ENCODE measurements at regions not wholly inside any gene's neighbourhood (a gene's known extent, or its start where the extent isn't known, plus 50 kb on each side); places are given as distances from the start of the nearest gene placed in this dataset.

- DNase-seq (ENCODE audit: low spot score): no peak
These were observed 67.6 kb upstream of the AMPD3 start for GRCh38 chr11:10387206-10388083.

GRCh38 chr11:10388101-10388500 lies 67.0 kb upstream of the AMPD3 start:
- DNase-seq (ENCODE audit: low spot score): no peak

GRCh38 chr11:10388574-10388973 lies 66.5 kb upstream of the AMPD3 start:
- DNase-seq (ENCODE audit: low spot score): no peak

- DNase-seq (ENCODE audit: low spot score): no peak
These were observed 64.7 kb upstream of the AMPD3 start for GRCh38 chr11:10390375-10390774.

- no peak for DNase-seq (ENCODE audit: low spot score)
These were observed 62.7 kb upstream of the AMPD3 start for GRCh38 chr11:10392095-10393079.

- DNase-seq (ENCODE audit: low spot score): no peak
These were observed 60.6 kb upstream of the AMPD3 start for GRCh38 chr11:10394229-10395101.

- no peak for DNase-seq (ENCODE audit: low spot score)
These were observed 59.7 kb upstream of the AMPD3 start for GRCh38 chr11:10395166-10395897.

GRCh38 chr11:10396771-10397170 lies 58.3 kb upstream of the AMPD3 start:
- no peak for DNase-seq (ENCODE audit: low spot score)

- DNase-seq (ENCODE audit: low spot score): no peak
These were observed 57.7 kb upstream of the AMPD3 start for GRCh38 chr11:10397226-10397987.

GRCh38 chr11:10398525-10398924 lies 56.5 kb upstream of the AMPD3 start:
- no peak for DNase-seq (ENCODE audit: low spot score)

- no peak for DNase-seq (ENCODE audit: low spot score)
These were observed 54.2 kb upstream of the AMPD3 start for GRCh38 chr11:10400856-10401255.

GRCh38 chr11:10401256-10401655 lies 53.8 kb upstream of the AMPD3 start:
- no peak for DNase-seq (ENCODE audit: low spot score)

GRCh38 chr11:10401696-10402392 lies 53.2 kb upstream of the AMPD3 start:
- DNase-seq (ENCODE audit: low spot score): peak; percentile 43
